K562 (cell line): ENCODE measurements at regions not wholly inside any gene's neighbourhood (a gene's known extent, or its start where the extent isn't known, plus 50 kb on each side); places are given as distances from the start of the nearest gene placed in this dataset.

Experiments used
- ATAC-seq: fragments of 200-7000 bp; cut with Tn5 transposase; 3 replicates; pipeline ENCODE4 v1.9.1; 2020; ENCODE audit warnings: moderate library complexity
- BruUV-seq: library from RNA; stranded (reverse); fragments of 400-500 nt; replicated peaks from 2 replicates; lab custom pipeline; 2021; lab: Mats Ljungman, UMichigan
- CTCF ChIA-PET: fragments of 300-600 bp; formaldehyde crosslinking; extraction: SDS; loops from one replicate; lab custom pipeline; 2021; ENCODE audit warnings: low intra/inter-chr PET ratio; lab: Yijun Ruan, JAX
- POLR2A ChIA-PET: fragments of 300-600, 350-650 bp; sonication (Branson Sonifier 250); formaldehyde crosslinking; extraction: SDS; loops from one replicate; lab custom pipeline; 2021; ENCODE audit warnings: antibody characterized with exemption, inconsistent platforms; lab: Yijun Ruan, JAX
- DNase-seq, 4 experiments: peaks; one replicate each; pipeline versions ENCODE4 v3.0.0 to v3.0.0-alpha.2; 2011 to 2018; ENCODE audit warnings: low spot score in 3 of 4, mixed read lengths in 3 of 4; ENCODE audit errors: extremely low read depth in 1 of 4
- FAIRE-seq: peaks from 2 replicates; lab custom pipeline; 2011; peaks lifted over from hg19 to GRCh38; lab: Jason Lieb, UNC
- H2AFZ ChIP-seq: 2 replicates; pipeline ENCODE4 v1.6.0; 2011; ENCODE audit warnings: low read depth, low read length, control low read depth, inconsistent platforms
- H3K27ac ChIP-seq: fragments of 200-600 bp; 3 replicates; pipeline ENCODE4 v1.8.0; 2011; ENCODE audit warnings: low read depth, mild to moderate bottlenecking, control low read depth, inconsistent platforms, low read length, moderate library complexity, mixed read lengths; ENCODE audit errors: extremely low read depth
- H3K27me3 ChIP-seq, 2 experiments: fragments of 300-600 bp in 1 of 2; 2 replicates in 1 of 2; 3 replicates in 1 of 2; pipeline versions ENCODE4 v1.6.0 to v1.8.0; 2011; ENCODE audit warnings: inconsistent platforms in 2 of 2, low read length in 2 of 2, mild to moderate bottlenecking in 1 of 2, mixed read lengths in 1 of 2, moderate library complexity in 1 of 2; ENCODE audit not compliant: control insufficient read depth in 2 of 2, insufficient read depth in 2 of 2
- H3K36me3 ChIP-seq: fragments of 300-600 bp; 3 replicates; pipeline ENCODE4 v1.8.0; 2011; ENCODE audit warnings: mild to moderate bottlenecking, low read length, inconsistent platforms; ENCODE audit not compliant: control insufficient read depth, insufficient read depth
- H3K4me1 ChIP-seq, 2 experiments: fragments of 200-600 bp in 1 of 2; replicated peaks in 1 of 2; 2 replicates in 1 of 2; 3 replicates in 1 of 2; pipeline versions ENCODE4 v1.5.1 to v1.8.0; 2011; ENCODE audit warnings: inconsistent platforms in 2 of 2, low read length in 2 of 2, mild to moderate bottlenecking in 1 of 2, mixed read lengths in 1 of 2, moderate library complexity in 1 of 2; ENCODE audit not compliant: control insufficient read depth in 2 of 2, insufficient read depth in 2 of 2
- H3K4me2 ChIP-seq: 2 replicates; pipeline ENCODE4 v1.6.1; 2011; ENCODE audit warnings: low read length, control low read depth, inconsistent platforms, mixed read lengths; ENCODE audit not compliant: insufficient read depth
- H3K4me3 ChIP-seq: fragments of 200-600 bp; sonication (generic), shearing (Covaris generic); 2 replicates; pipeline ENCODE4 v1.5.1; 2016; ENCODE audit warnings: control low read depth, inconsistent platforms
- H3K79me2 ChIP-seq: fragments of 200-600 bp; 3 replicates; pipeline ENCODE4 v1.8.0; 2011; ENCODE audit warnings: low read length, inconsistent platforms; ENCODE audit not compliant: control insufficient read depth, insufficient read depth
- H3K9ac ChIP-seq, 2 experiments: 2 replicates each; pipeline versions ENCODE4 v1.6.0 to v1.6.1; 2011; ENCODE audit warnings: low read depth in 2 of 2, low read length in 2 of 2, control low read depth in 1 of 2, inconsistent platforms in 1 of 2, mild to moderate bottlenecking in 1 of 2, mixed read lengths in 1 of 2; ENCODE audit not compliant: insufficient read depth in 1 of 2
- H3K9me1 ChIP-seq: one replicate; pipeline ENCODE4 v1.6.0; 2011; ENCODE audit warnings: inconsistent platforms, mild to moderate bottlenecking, low read length, moderate library complexity; ENCODE audit not compliant: control insufficient read depth, insufficient read depth
- H3K9me3 ChIP-seq: replicated peaks from 2 replicates; pipeline ENCODE4 v1.5.1; 2011; ENCODE audit warnings: low read depth, low read length, inconsistent platforms; ENCODE audit not compliant: control insufficient read depth, insufficient read depth
- H4K20me1 ChIP-seq: replicated peaks from 2 replicates; pipeline ENCODE4 v1.6.1; 2011; ENCODE audit warnings: low read length, inconsistent platforms, mixed read lengths; ENCODE audit not compliant: control insufficient read depth, insufficient read depth
- BRF1 ChIP-seq: IDR thresholded peaks from 3 replicates; pipeline ENCODE4 v1.6.1; 2011; ENCODE audit warnings: borderline replicate concordance, mild to moderate bottlenecking; ENCODE audit not compliant: insufficient read length; ENCODE audit errors: extremely low read depth
- GTF2E2 ChIP-seq: fragments of 200-800 bp; sonication (Bioruptor generic); IDR thresholded peaks from 2 replicates; pipeline ENCODE4 v1.6.1; 2016; ENCODE audit warnings: missing genetic modification characterization, missing compliant biosample characterization
- HMG20A ChIP-seq: fragments of 450-650 bp; formaldehyde crosslinking; conservative IDR thresholded peaks from 2 replicates; pipeline ENCODE4 v1.4.0; 2020; ENCODE audit warnings: mild to moderate bottlenecking, mixed read lengths
- NCOA6 ChIP-seq: fragments of 450-650 bp; IDR thresholded peaks from 2 replicates; pipeline ENCODE4 v1.6.1; 2017; ENCODE audit warnings: mild to moderate bottlenecking
- RFX7 ChIP-seq: fragments of 250-450 bp; sonication (Bioruptor Pico); IDR thresholded peaks from 2 replicates; pipeline ENCODE4 v1.5.1; 2021; ENCODE audit warnings: mild to moderate bottlenecking
- SMAD2 ChIP-seq: fragments of 150-350 bp; IDR thresholded peaks from 2 replicates; pipeline ENCODE4 v1.6.1; 2014; ENCODE audit warnings: low read depth, mild to moderate bottlenecking, low read length
- SPI1 ChIP-seq: IDR thresholded peaks from 2 replicates; pipeline ENCODE4 v1.6.1; 2011; ENCODE audit warnings: low read depth, low read length, control low read depth, borderline replicate concordance
- TAF15 ChIP-seq: fragments of 200-400 bp; formaldehyde crosslinking; IDR thresholded peaks from 2 replicates; pipeline ENCODE4 v1.6.1; 2017; ENCODE audit warnings: mild to moderate bottlenecking, low read depth, low read length, moderate library complexity
- TCF7 ChIP-seq: sonication (generic); IDR thresholded peaks from 2 replicates; pipeline ENCODE4 v1.6.1; 2016; ENCODE audit warnings: antibody characterized with exemption, borderline replicate concordance
- TFAM ChIP-seq: fragments of 250-450 bp; sonication (Bioruptor Pico); conservative IDR thresholded peaks from 2 replicates; pipeline ENCODE4 v1.5.0; 2021; ENCODE audit warnings: mild to moderate bottlenecking, moderate library complexity
- ZBTB34 ChIP-seq: fragments of 250-450 bp; sonication (Bioruptor Pico); IDR thresholded peaks from 2 replicates; pipeline ENCODE4 v1.8.0; 2021; ENCODE audit warnings: mild to moderate bottlenecking, moderate library complexity
- ZFP1 ChIP-seq: fragments of 450-650 bp; formaldehyde crosslinking; IDR thresholded peaks from 2 replicates; pipeline ENCODE4 v1.4.0; 2020; ENCODE audit warnings: mild to moderate bottlenecking, mixed read lengths
- WGBS: fragments of 100-300 bp; shearing (Covaris generic); methylation state at CpG from one replicate; pipeline ENCODE4 v1.1.6; 2016; ENCODE audit warnings: low coverage, mixed read lengths; ENCODE audit not compliant: insufficient coverage; ENCODE audit errors: missing lambda C conversion rate; 5-methylcytosine and 5-hydroxymethylcytosine counted together
- in situ Hi-C: fragments of 300-500 bp; cut with MboI; formaldehyde crosslinking; loops from 4 replicates; pipeline ENCODE4 v1.15.0; 2018; ENCODE audit warnings: inconsistent platforms, mixed read lengths
- intact Hi-C: fragments of 100-400 bp; cut with micrococcal nuclease; formaldehyde crosslinking; loops from 2 replicates; pipeline ENCODE4 v1.14.2; 2022
- TF ChIP-seq, protein P1 (sequence below): conservative IDR thresholded peaks from 2 replicates; pipeline ENCODE4 v1.6.1; 2011; ENCODE audit warnings: low read depth, mild to moderate bottlenecking, low read length; ENCODE audit not compliant: control insufficient read depth

DNA sequence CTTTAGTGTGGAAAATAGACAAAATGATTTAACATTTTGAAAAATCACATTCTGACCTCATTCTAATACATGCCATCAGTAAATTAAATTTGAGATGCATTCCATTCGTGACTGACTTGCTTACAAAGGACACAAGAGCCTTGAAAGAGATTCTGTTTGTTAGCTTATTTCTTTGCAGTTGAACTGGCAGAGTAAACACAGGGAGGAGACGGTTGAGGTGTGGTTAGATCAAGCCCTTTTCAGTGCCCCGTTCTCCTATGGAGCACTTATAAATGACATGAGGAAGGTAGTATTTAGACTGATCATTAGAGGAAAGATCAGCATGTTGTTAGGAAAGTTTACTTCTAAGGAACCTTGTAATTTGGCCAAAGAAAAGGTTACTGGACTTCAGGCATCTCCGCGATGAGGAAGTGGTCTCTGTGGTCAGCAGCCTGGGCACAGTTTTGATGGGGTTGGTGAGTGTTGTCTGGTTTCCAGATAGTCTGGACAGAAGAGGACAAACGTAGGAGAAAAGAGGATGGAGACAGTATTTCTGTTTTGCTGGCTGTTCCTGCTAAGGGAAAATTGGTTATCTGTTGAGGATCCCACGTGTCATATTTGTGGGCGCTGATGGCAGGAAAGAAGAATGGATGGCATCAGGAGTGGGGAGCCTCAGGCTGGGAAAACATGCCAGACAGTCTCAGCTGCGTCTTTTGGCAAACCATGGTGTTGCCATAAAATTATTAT lies 328.9 kb upstream of the TBL1XR1 start:
- in situ Hi-C loops = no loop called here
- TF ChIP-seq SPI1 (peak; percentile 48; the same call in 1 of the 2 replicates), TCF7 (no peak), NCOA6 (no peak)
- FAIRE-seq (no peak), DNase-seq (no peak), ATAC-seq (no peak)
- Histone ChIP-seq H3K9ac (no peak overlapping the region), H3K36me3 (no peaks in the 10 kb centered on the region), H3K4me3 (no peak overlapping the region), H3K27me3 (no peaks in the 10 kb centered on the region), H3K9me1 (no peaks in the 10 kb centered on the region), H3K9me3 (no peaks in the 10 kb centered on the region), H2AFZ (peak overlapping the region; percentile 19; the same call in 1 of the 2 replicates), H3K4me1 (no peaks in the 10 kb centered on the region; a peak in 1 of 5 replicates), H3K4me2 (no peak overlapping the region), H3K27ac (no peak overlapping the region), H4K20me1 (no peaks in the 10 kb centered on the region), H3K79me2 (no peaks in the 10 kb centered on the region)
- CTCF ChIA-PET = no interaction called here
- POLR2A ChIA-PET = no interaction called here
- intact Hi-C loops = no loop called here
- BruUV-seq = no TSS peak
- 33% methylated on average over 9 of the region's 9 CpGs for WGBS

DNA sequence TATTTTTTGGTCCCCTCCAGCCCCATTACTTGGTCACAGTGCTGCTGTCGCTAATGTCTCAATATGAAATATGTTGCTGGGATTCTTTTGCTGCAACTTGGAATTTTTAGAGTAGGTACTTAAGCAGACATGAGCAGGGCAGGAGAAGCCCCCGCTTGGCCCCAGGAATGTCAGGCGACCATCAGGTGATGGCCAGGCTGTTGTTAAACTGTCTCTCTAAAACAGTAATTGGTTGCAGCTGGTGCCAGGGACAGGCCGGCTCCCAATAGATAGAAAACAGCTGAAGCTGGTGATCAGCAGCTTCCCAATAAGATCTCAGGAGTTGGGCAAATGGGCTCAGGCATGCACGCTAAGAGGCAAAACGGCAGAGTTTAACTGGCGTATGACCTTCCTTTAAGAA lies 329.9 kb upstream of the TBL1XR1 start:
- Histone ChIP-seq H3K27ac (no peak overlapping the region), H3K4me2 (no peak overlapping the region), H3K9ac (no peak overlapping the region), H3K9me1 (no peaks in the 10 kb centered on the region), H3K4me3 (no peak overlapping the region)
- 52% methylated on average over 7 of the region's 7 CpGs for WGBS
- intact Hi-C loops = no loop called here
- FAIRE-seq = no peak
- no peak for TF ChIP-seq TAF15
- no peak for TF ChIP-seq GTF2E2 (tag)
- TF ChIP-seq ZFP1 = no peak
- TF ChIP-seq, protein P1, sequence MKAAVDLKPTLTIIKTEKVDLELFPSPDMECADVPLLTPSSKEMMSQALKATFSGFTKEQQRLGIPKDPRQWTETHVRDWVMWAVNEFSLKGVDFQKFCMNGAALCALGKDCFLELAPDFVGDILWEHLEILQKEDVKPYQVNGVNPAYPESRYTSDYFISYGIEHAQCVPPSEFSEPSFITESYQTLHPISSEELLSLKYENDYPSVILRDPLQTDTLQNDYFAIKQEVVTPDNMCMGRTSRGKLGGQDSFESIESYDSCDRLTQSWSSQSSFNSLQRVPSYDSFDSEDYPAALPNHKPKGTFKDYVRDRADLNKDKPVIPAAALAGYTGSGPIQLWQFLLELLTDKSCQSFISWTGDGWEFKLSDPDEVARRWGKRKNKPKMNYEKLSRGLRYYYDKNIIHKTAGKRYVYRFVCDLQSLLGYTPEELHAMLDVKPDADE = no peak
- no peak for TF ChIP-seq RFX7 (CRISPR knock-in tag)
- no peak for TF ChIP-seq BRF1
- no peak for TF ChIP-seq SMAD2
- no peak for TF ChIP-seq TFAM (CRISPR knock-in tag)
- no peak for TF ChIP-seq HMG20A (CRISPR knock-in tag)
- no peak for TF ChIP-seq ZBTB34 (CRISPR knock-in tag)
- TF ChIP-seq, all 486 proteins: peak for 0
- Histone ChIP-seq H4K20me1 (no peaks in the 10 kb centered on the region), H3K27me3 (no peaks in the 10 kb centered on the region), H3K9me3 (no peaks in the 10 kb centered on the region), H3K79me2 (no peaks in the 10 kb centered on the region), H3K4me1 (no peaks in the 10 kb centered on the region; a peak in 1 of 5 replicates), H3K36me3 (no peaks in the 10 kb centered on the region), H2AFZ (no peak overlapping the region)
- no TSS peak for BruUV-seq
- ChIA-PET CTCF (no interaction called here), POLR2A (no interaction called here)
- in situ Hi-C loops = no loop called here
- no peak for ATAC-seq
- no peak for DNase-seq
